Stimulated activated CD8-positive, alpha-beta memory T cell treated with anti-CD3 and anti-CD28 coated beads, Interleukin-4, amount 100 ng/mL, for 1 hour (primary cell): ENCODE measurements at regions not wholly inside any gene's neighbourhood (a gene's known extent, or its start where the extent isn't known, plus 50 kb on each side); places are given as distances from the start of the nearest gene placed in this dataset.

Experiments used
- DNase-seq, 2 donors: peaks; one replicate each; pipeline ENCODE4 v3.0.0-alpha.2; 2020; ENCODE audit warnings: low read depth in 2 of 2, low spot score in 1 of 2

GRCh38 chr2:118221536-118222272 lies 133.4 kb downstream of the INSIG2 start:
- no peak for DNase-seq

- DNase-seq, result no peak
Observed at GRCh38 chr2:118219611-118220010, 131.3 kb downstream of the INSIG2 start.

GRCh38 chr2:118216224-118216623 lies 128.0 kb downstream of the INSIG2 start:
- DNase-seq, result no peak

- DNase-seq, result no peak
Observed at GRCh38 chr2:118209727-118210126, 121.5 kb downstream of the INSIG2 start.

- no peak for DNase-seq
Observed at GRCh38 chr2:118207889-118208288, 119.6 kb downstream of the INSIG2 start.

- peak in 1 of 2 donors; percentile 25 for DNase-seq
Observed at GRCh38 chr2:118202707-118203303, 114.5 kb downstream of the INSIG2 start.

GRCh38 chr2:118198268-118198667 lies 110.0 kb downstream of the INSIG2 start:
- no peak for DNase-seq

GRCh38 chr2:118197011-118197675 lies 108.9 kb downstream of the INSIG2 start:
- no peak for DNase-seq

GRCh38 chr2:118190474-118190873 lies 102.2 kb downstream of the INSIG2 start:
- DNase-seq, result no peak

GRCh38 chr2:118186858-118187254 lies 98.6 kb downstream of the INSIG2 start:
- DNase-seq, result no peak

- peak; percentile 67 to 73 for DNase-seq
Observed at GRCh38 chr2:118186110-118186857, 98.0 kb downstream of the INSIG2 start.

- DNase-seq, result peak; percentile 7 to 13
Observed at GRCh38 chr2:118185210-118186109, 97.2 kb downstream of the INSIG2 start.

GRCh38 chr2:118183381-118183780 lies 95.1 kb downstream of the INSIG2 start:
- no peak for DNase-seq

- no peak for DNase-seq
Observed at GRCh38 chr2:118179445-118179844, 91.2 kb downstream of the INSIG2 start.

GRCh38 chr2:118177884-118178283 lies 89.6 kb downstream of the INSIG2 start:
- no peak for DNase-seq

- DNase-seq, result no peak
Observed at GRCh38 chr2:118177318-118177717, 89.0 kb downstream of the INSIG2 start.

GRCh38 chr2:118176601-118177000 lies 88.3 kb downstream of the INSIG2 start:
- no peak for DNase-seq

- DNase-seq, result no peak
Observed at GRCh38 chr2:118171546-118171945, 83.3 kb downstream of the INSIG2 start.

- no peak for DNase-seq
Observed at GRCh38 chr2:118169359-118170005, 81.2 kb downstream of the INSIG2 start.

GRCh38 chr2:118168615-118169014 lies 80.3 kb downstream of the INSIG2 start:
- DNase-seq, result no peak
